Mesothelial cell of epicardium (in vitro differentiated cells): ENCODE measurements at regions not wholly inside any gene's neighbourhood (a gene's known extent, or its start where the extent isn't known, plus 50 kb on each side); places are given as distances from the start of the nearest gene placed in this dataset.

Experiments used
- DNase-seq, 2 experiments: peaks; one replicate each; pipeline ENCODE4 v3.0.0; 2021; ENCODE audit warnings: low spot score in 2 of 2; ENCODE audit not compliant: unreplicated experiment in 2 of 2
- H3K27ac Mint-ChIP-seq: 2 replicates; pipeline ENCODE4 v1.8.0; 2021; ENCODE audit warnings: mixed read lengths
- H3K27me3 Mint-ChIP-seq: 2 replicates; pipeline ENCODE4 v1.8.0; 2021; ENCODE audit warnings: low read depth, mixed read lengths
- H3K36me3 Mint-ChIP-seq: 2 replicates; pipeline ENCODE4 v1.8.0; 2021; ENCODE audit warnings: mixed read lengths
- H3K4me1 Mint-ChIP-seq: 2 replicates; pipeline ENCODE4 v1.8.0; 2021; ENCODE audit warnings: mixed read lengths
- H3K4me3 Mint-ChIP-seq: 2 replicates; pipeline ENCODE4 v1.8.0; 2021; ENCODE audit warnings: mild to moderate bottlenecking, moderate library complexity, mixed read lengths
- H3K9me3 Mint-ChIP-seq: 2 replicates; pipeline ENCODE4 v1.8.0; 2021; ENCODE audit warnings: mixed read lengths
- CTCF ChIP-seq: fragments of 200-600 bp; sonication (generic); IDR thresholded peaks from one replicate; pipeline ENCODE4 v1.5.0; 2021; ENCODE audit warnings: antibody characterized with exemption; ENCODE audit not compliant: unreplicated experiment

DNA sequence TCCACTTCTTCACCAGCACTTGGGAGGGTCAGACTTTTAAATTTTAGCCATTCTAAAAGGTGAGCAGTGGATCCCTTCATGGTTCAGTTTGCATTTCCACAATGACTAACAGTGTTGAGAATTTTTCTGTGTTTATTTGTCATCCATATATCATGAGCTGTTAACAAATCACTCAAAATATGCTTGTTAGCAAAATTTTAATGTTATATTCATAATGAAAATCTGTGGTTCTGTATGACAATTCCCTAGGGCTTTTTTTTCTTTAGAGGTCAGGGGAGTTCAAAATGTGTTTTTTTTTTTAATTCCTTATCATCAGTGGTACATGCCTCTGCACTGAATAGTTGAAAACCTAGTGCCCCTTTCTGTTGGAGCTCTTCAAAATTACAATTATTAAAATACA is 682.2 kb upstream of the ADGRL2 start:
- H3K27me3 Mint-ChIP-seq = no peaks in the 10 kb centered on the region

DNA sequence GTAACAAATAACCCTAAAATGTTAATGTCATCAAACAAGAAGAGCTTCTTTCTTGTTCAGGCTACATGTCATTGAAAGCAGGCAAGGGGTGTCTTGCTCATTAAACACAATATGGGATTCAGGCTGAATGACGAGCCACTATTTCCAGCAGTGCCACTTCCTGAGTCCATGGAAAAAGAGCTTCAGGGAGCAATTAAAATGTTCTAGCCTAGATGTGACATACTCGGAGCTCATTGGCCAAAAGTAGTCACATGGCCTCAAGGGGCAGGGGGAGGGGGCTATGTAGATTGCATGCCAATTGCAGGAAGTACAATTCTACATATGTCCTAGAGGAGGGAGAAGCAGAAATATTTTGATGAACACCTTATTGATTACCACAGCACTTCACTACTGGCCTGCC is 685.3 kb upstream of the ADGRL2 start:
- H3K9me3 Mint-ChIP-seq = peaks cover 8% of the 10 kb centered on the region
- H3K4me3 Mint-ChIP-seq = no peak overlapping the region
- TF ChIP-seq CTCF = no peak
- no peak for DNase-seq
- H3K4me1 Mint-ChIP-seq = peaks cover 5% of the 10 kb centered on the region
- H3K27me3 Mint-ChIP-seq = no peaks in the 10 kb centered on the region
- no peaks in the 10 kb centered on the region for H3K36me3 Mint-ChIP-seq
- H3K27ac Mint-ChIP-seq = no peak overlapping the region

More for the DNA sequence above, 682.2 kb upstream of the ADGRL2 start:
- no peak for TF ChIP-seq CTCF
- no peak overlapping the region for H3K4me3 Mint-ChIP-seq
- H3K36me3 Mint-ChIP-seq = no peaks in the 10 kb centered on the region
- no peak overlapping the region for H3K27ac Mint-ChIP-seq
- peaks cover 3% of the 10 kb centered on the region for H3K4me1 Mint-ChIP-seq
- peaks cover 8% of the 10 kb centered on the region for H3K9me3 Mint-ChIP-seq
- no peak for DNase-seq

DNA sequence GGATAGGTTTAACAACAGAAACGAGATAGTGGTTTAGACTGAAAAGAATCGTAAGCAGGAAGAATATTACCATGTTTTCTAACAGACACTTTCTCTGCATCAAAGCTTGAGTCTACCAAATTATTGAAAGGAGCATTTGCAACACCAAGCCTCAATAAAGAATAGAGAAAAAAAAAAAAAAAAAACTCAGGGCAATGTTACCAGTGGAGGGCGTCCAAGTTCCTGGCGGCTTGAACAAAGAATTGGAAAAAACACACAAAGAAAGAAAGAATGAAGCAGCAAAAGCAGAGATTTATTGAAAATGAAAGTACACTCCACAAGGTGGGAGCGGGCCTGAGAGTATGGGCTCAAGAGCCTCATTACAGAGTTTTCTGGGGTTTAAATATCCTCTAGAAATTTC is 686.5 kb upstream of the ADGRL2 start:
- H3K4me3 Mint-ChIP-seq = no peak overlapping the region
- no peak overlapping the region for H3K27ac Mint-ChIP-seq
- DNase-seq = no peak
- H3K36me3 Mint-ChIP-seq = no peaks in the 10 kb centered on the region
- TF ChIP-seq CTCF = no peak
- H3K27me3 Mint-ChIP-seq = no peaks in the 10 kb centered on the region
- H3K9me3 Mint-ChIP-seq = peaks cover 8% of the 10 kb centered on the region
- peaks cover 5% of the 10 kb centered on the region for H3K4me1 Mint-ChIP-seq

DNA sequence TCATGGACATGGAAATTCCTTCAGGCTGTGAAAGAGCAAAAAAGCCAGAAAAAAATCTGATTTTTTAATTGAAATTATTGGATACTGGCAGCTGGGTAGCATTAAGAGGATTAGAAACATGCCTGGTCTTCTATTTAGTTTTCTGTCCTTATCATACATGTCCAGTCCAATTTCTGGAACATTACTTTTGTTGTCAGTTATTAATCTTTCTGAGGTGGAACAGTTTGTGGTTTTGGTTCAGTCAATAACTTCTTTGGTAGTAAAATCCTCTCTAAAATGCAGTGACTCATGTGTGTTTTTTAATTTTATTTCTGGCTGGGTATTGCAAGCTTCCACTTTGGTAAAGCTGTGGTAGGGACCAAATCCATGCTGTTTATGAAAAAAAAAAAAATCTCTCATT is 687.0 kb upstream of the ADGRL2 start:
- no peaks in the 10 kb centered on the region for H3K36me3 Mint-ChIP-seq
- H3K27ac Mint-ChIP-seq = no peak overlapping the region
- H3K27me3 Mint-ChIP-seq = no peaks in the 10 kb centered on the region
- H3K4me3 Mint-ChIP-seq = no peak overlapping the region
- H3K4me1 Mint-ChIP-seq = peaks cover 5% of the 10 kb centered on the region
- no peak for DNase-seq
- TF ChIP-seq CTCF = no peak
- peaks cover 8% of the 10 kb centered on the region for H3K9me3 Mint-ChIP-seq

GRCh38 chr1:81111818-81112217 is 688.9 kb upstream of the ADGRL2 start:
- no peak for TF ChIP-seq CTCF
- Mint-ChIP-seq H3K4me1 (peaks cover 5% of the 10 kb centered on the region), H3K4me3 (no peak overlapping the region), H3K27ac (no peak overlapping the region), H3K27me3 (no peaks in the 10 kb centered on the region), H3K9me3 (peaks cover 8% of the 10 kb centered on the region), H3K36me3 (no peaks in the 10 kb centered on the region)
- no peak for DNase-seq

DNA sequence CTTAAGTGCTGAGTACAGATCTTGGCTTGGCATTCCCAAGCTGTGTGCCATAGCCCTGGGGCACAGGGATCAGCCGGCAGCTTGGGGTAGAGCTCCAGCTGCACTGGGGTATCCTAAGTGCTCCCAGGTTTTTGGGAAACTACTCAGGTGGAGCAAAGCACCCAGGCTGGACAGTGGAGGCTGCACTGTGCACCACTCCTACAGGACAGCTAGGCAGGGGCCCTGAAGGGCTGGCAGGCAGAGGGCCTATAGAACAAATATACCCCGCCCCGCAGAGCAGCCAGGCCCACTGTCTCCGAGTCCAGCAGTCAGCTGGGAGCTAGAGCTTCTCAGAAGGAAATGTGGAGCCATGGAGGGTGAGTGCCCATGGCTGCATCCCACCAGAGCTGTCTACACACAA is 691.7 kb upstream of the ADGRL2 start:
- Mint-ChIP-seq H3K27ac (no peak overlapping the region), H3K36me3 (no peaks in the 10 kb centered on the region), H3K27me3 (no peaks in the 10 kb centered on the region), H3K4me3 (no peak overlapping the region), H3K4me1 (peaks cover 5% of the 10 kb centered on the region), H3K9me3 (peaks cover 12% of the 10 kb centered on the region)
- no peak for DNase-seq
- no peak for TF ChIP-seq CTCF
